ENCODE measurements at regions not wholly inside any gene's neighbourhood (a gene's known extent, or its start where the extent isn't known, plus 50 kb on each side); places are given as distances from the start of the nearest gene placed in this dataset.

DNA sequence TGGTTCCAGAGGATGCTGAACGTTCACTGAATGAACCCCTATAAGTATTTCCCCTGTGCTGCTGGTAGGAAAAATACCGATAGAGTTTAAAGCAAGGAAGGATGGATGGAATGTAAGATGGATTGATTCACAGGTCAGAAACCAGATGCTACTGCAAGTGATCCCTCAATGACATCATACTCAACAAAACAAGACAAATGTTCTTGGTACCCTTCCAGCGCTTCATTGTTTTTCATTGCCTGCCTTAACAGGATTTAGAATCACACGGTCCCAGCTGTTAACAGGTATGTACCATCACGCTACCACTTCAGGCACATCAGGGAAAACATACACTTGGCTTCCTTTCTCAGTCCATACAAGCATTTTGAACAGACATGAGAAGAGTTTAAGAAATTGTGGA is 118.1 kb upstream of the TLR3 start:
- DNase-seq (ENCODE audit: extremely low spot score) = no peak
- H3K27ac ChIP-seq (ENCODE audit: low read depth) = no peak overlapping the region

GRCh38 chr4:185955151-185955770 is 113.7 kb upstream of the TLR3 start:
- H3K27ac ChIP-seq (ENCODE audit: low read depth) = no peak overlapping the region
- H3K4me1 ChIP-seq (ENCODE audit: insufficient read depth) = no peaks in the 10 kb centered on the region
- no peaks in the 10 kb centered on the region for H3K36me3 ChIP-seq (ENCODE audit: insufficient read depth)
- H3K4me3 ChIP-seq (ENCODE audit: low read depth, low read length) = no peak overlapping the region
- DNase-seq (ENCODE audit: extremely low spot score) = no peak
- 92% methylated on average over 7 of the region's 7 CpGs for WGBS

More for the DNA sequence above, 118.1 kb upstream of the TLR3 start:
- WGBS = 76% methylated on average over 5 of the region's 5 CpGs
- no peaks in the 10 kb centered on the region for H3K36me3 ChIP-seq (ENCODE audit: insufficient read depth)
- H3K4me1 ChIP-seq (ENCODE audit: insufficient read depth) = no peaks in the 10 kb centered on the region
- no peak overlapping the region for H3K4me3 ChIP-seq (ENCODE audit: low read depth, low read length)

- Histone ChIP-seq H3K27ac (ENCODE audit: low read depth) (no peak overlapping the region), H3K4me1 (ENCODE audit: insufficient read depth) (no peaks in the 10 kb centered on the region), H3K36me3 (ENCODE audit: insufficient read depth) (no peaks in the 10 kb centered on the region), H3K4me3 (ENCODE audit: low read depth, low read length) (no peak overlapping the region)
- WGBS = 50% methylated on average over 15 of the region's 15 CpGs
- no peak for DNase-seq (ENCODE audit: extremely low spot score)
These were observed 113.0 kb upstream of the TLR3 start for GRCh38 chr4:185955826-185956543.

GRCh38 chr4:185956544-185956940 is 112.4 kb upstream of the TLR3 start:
- Histone ChIP-seq H3K27ac (ENCODE audit: low read depth) (no peak overlapping the region), H3K4me1 (ENCODE audit: insufficient read depth) (no peaks in the 10 kb centered on the region), H3K36me3 (ENCODE audit: insufficient read depth) (no peaks in the 10 kb centered on the region), H3K4me3 (ENCODE audit: low read depth, low read length) (no peak overlapping the region)
- 58% methylated on average over 4 of the region's 4 CpGs for WGBS
- DNase-seq (ENCODE audit: extremely low spot score) = no peak

DNA sequence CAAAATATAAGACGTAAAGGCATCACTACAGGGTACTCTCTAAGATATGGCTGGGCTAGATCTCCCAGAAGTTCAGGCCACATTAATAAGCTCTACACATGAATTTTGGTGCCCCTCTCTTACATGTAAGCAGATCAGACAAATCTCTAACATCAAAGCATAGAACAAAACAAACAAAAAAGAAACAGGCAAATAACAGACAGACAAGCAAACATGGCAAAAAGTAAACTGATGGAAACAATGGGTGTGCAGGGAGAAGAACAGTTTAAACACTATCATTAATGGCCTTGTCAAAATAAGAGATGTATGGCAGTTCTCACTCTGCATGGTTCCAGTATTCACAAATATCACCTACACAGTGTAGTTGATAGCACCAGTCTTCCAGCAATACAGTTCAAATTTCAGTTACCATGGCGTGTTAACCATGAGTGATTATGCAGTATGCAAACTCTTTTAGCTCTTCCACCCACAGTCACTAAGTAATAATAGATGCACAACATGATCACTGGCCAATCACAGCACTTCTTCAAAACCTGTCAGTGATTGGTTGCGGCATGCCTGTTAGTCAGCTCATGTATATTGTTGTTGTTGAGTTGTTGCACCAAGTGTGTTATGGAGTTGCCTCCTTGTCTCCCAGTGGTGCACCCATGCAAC is 110.7 kb upstream of the TLR3 start:
- 94% methylated on average over 3 of the region's 3 CpGs for WGBS
- H3K4me3 ChIP-seq (ENCODE audit: low read depth, low read length) = no peak overlapping the region
- no peak overlapping the region for H3K27ac ChIP-seq (ENCODE audit: low read depth)
- DNase-seq (ENCODE audit: extremely low spot score) = no peak
- no peaks in the 10 kb centered on the region for H3K36me3 ChIP-seq (ENCODE audit: insufficient read depth)
- no peaks in the 10 kb centered on the region for H3K4me1 ChIP-seq (ENCODE audit: insufficient read depth)

DNA sequence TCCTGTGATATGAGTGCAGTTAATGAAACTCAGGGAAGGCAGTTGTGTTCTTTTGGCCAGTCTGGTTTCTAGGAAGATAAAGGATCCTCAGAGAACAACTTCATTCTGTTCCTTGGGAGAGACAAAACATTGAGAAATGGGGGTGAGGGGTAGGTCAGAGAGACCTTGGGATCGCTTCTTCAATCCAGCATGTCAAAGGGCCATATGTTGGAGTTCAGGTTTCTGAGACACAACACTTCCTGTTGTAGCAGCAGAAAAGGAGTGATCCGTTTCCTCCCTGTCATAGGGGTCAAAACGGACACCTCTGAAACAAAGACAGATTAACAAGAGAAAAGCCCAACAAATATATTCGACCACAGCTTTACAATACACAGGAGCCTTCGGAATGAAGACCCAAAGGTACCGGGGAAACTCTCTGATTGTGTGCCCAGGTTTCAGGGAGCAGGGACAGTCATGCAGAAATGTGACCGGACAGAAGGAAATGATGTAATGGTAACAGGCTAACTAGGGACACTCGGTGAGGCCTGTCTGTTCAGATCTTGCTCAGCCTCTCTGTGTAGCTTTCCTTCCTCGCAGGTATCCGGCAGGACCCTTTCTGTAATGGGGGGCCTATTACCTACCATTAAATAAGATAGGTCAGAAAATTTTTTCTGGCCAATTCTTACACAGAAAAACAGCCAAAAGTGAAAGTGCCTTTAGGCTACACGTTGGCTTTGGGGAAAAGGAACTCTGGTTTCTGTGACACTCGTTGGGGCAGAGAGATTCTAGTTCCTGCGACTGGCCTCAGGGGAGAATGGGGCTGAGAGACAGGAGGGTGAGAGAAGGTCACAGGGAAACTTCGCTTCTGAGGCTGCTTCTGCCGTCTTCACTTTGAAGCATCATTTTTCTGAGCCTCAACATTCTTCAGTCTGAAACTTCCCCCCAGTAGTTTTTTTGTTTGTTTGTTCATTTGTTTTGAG is 103.3 kb upstream of the TLR3 start:
- H3K4me1 ChIP-seq (ENCODE audit: insufficient read depth) = no peaks in the 10 kb centered on the region
- H3K27ac ChIP-seq (ENCODE audit: low read depth) = no peak overlapping the region
- H3K4me3 ChIP-seq (ENCODE audit: low read depth, low read length) = no peak overlapping the region
- 80% methylated on average over 15 of the region's 15 CpGs for WGBS
- no peaks in the 10 kb centered on the region for H3K36me3 ChIP-seq (ENCODE audit: insufficient read depth)
- no peak for DNase-seq (ENCODE audit: extremely low spot score)

GRCh38 chr4:185966549-185966948 is 102.4 kb upstream of the TLR3 start:
- WGBS = 86% methylated on average over 8 of the region's 8 CpGs
- H3K36me3 ChIP-seq (ENCODE audit: insufficient read depth) = no peaks in the 10 kb centered on the region
- no peak overlapping the region for H3K27ac ChIP-seq (ENCODE audit: low read depth)
- no peak overlapping the region for H3K4me3 ChIP-seq (ENCODE audit: low read depth, low read length)
- no peaks in the 10 kb centered on the region for H3K4me1 ChIP-seq (ENCODE audit: insufficient read depth)
- no peak for DNase-seq (ENCODE audit: extremely low spot score)

DNA sequence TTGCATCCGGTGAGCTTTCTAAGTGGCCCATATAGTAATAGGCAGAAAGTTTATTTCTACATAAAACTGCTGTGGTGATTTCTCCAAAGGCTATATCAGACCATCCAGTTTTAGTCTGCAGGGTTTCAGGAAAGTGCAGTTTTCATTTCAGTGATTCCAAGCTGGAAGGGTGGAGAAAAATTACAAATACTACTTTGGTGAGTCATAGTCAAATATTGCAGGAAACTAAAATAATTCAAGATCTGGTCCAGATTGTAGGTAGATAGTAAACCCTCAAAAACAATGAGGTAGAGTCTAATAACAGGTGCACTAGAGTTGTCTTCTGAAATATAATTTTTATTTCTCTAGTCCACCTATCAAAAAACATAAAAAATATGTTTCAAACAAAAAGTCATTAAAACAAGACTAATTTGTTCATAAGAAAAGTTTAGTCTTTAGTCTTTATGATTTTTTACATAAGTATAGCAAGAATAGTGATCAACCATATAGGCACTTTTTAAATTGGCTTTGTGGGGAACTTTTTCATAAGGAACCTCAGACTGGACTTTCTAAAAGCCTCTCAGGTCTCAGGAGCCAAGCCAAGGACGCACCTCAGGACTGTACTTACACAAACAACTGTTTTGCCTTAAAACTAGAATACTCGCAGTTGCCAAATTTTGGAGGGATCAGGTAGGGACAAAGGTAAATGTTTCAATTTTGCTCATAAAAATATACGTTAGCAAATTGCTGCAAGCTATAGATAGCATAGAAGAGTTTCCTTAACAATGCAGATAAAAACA is 101.8 kb upstream of the TLR3 start:
- DNase-seq (ENCODE audit: extremely low spot score) = no peak
- Histone ChIP-seq H3K4me1 (ENCODE audit: insufficient read depth) (no peaks in the 10 kb centered on the region), H3K4me3 (ENCODE audit: low read depth, low read length) (no peak overlapping the region), H3K27ac (ENCODE audit: low read depth) (no peak overlapping the region), H3K36me3 (ENCODE audit: insufficient read depth) (no peaks in the 10 kb centered on the region)
- WGBS = 89% methylated on average over 4 of the region's 4 CpGs

DNA sequence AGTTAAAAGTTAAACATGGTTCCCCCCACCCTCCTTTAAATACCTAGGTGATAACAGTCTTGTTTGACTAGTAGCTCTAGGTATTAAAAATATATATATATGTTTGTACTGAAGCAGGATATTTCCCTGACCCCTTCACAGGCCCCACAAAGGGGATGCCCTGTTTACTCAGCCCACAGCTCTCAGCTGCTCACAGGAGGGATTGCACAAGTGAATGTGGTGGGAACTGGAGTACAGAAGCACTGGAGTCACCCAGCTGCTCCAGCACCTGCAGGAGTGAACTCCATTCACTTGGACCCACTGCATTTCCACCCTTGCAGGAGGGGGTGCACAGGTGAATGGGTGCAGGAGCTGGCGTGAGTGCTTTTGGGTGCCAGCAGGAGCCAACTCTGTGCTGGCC is 99.3 kb upstream of the TLR3 start:
- H3K4me1 ChIP-seq (ENCODE audit: insufficient read depth) = no peaks in the 10 kb centered on the region
- no peak overlapping the region for H3K4me3 ChIP-seq (ENCODE audit: low read depth, low read length)
- DNase-seq (ENCODE audit: extremely low spot score) = no peak
- H3K27ac ChIP-seq (ENCODE audit: low read depth) = no peak overlapping the region
- WGBS = 98% methylated on average over 1 of the region's 1 CpG
- H3K36me3 ChIP-seq (ENCODE audit: insufficient read depth) = no peaks in the 10 kb centered on the region

GRCh38 chr4:185987961-185988627 is 80.9 kb upstream of the TLR3 start:
- DNase-seq (ENCODE audit: extremely low spot score) = no peak
- Histone ChIP-seq H3K36me3 (ENCODE audit: insufficient read depth) (no peaks in the 10 kb centered on the region), H3K4me1 (ENCODE audit: insufficient read depth) (no peaks in the 10 kb centered on the region), H3K27ac (ENCODE audit: low read depth) (no peak overlapping the region), H3K4me3 (ENCODE audit: low read depth, low read length) (no peak overlapping the region)
- WGBS = 70% methylated on average over 6 of the region's 6 CpGs

GRCh38 chr4:185991770-185992169 is 77.2 kb upstream of the TLR3 start:
- Histone ChIP-seq H3K36me3 (ENCODE audit: insufficient read depth) (no peaks in the 10 kb centered on the region), H3K4me1 (ENCODE audit: insufficient read depth) (no peaks in the 10 kb centered on the region), H3K27ac (ENCODE audit: low read depth) (no peak overlapping the region), H3K4me3 (ENCODE audit: low read depth, low read length) (no peak overlapping the region)
- no peak for DNase-seq (ENCODE audit: extremely low spot score)
- 79% methylated on average over 3 of the region's 3 CpGs for WGBS

DNA sequence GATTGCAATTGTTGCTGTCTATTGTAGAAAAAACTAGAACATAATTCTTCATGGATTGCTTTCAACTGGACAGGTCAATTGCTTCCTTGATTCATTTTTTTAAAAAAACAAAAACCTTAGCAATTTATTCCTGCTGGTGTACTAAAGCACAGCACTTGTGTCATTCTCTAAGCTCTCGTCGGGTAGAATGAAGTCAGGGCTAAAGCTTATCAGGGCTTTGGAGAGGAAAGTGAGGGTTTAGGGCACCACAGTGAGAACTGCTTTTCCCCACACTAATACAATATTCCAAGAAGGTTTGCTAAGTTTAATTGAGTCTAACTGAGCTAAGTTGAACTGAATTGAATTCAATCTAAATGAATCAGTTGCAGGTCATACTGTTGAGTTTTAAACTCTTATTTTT is 76.4 kb upstream of the TLR3 start:
- no peak for DNase-seq (ENCODE audit: extremely low spot score)
- Histone ChIP-seq H3K27ac (ENCODE audit: low read depth) (no peak overlapping the region), H3K4me3 (ENCODE audit: low read depth, low read length) (no peak overlapping the region), H3K36me3 (ENCODE audit: insufficient read depth) (no peaks in the 10 kb centered on the region), H3K4me1 (ENCODE audit: insufficient read depth) (no peaks in the 10 kb centered on the region)
- 56% methylated on average over 2 of the region's 2 CpGs for WGBS

Data from urinary bladder (tissue), 3 donors.